A549 (cell line): ENCODE measurements at regions not wholly inside any gene's neighbourhood (a gene's known extent, or its start where the extent isn't known, plus 50 kb on each side); places are given as distances from the start of the nearest gene placed in this dataset.

Source experiments
- CEBPB ChIP-seq, 2 experiments: fragments of >200 bp in 1 of 2; sonication (Bioruptor Twin) in 1 of 2; formaldehyde crosslinking in 1 of 2; IDR thresholded peaks; 2 replicates each; pipeline ENCODE4 v1.6.1; 2012 to 2016
- CTCF ChIP-seq: fragments of >200 bp; sonication (Bioruptor Twin); formaldehyde crosslinking; IDR thresholded peaks from 3 replicates; pipeline ENCODE4 v1.5.1; 2016
- EP300 ChIP-seq, 2 experiments: fragments of >200 bp; sonication (Bioruptor Twin); formaldehyde crosslinking; IDR thresholded peaks; 2 replicates in 1 of 2; 3 replicates in 1 of 2; pipeline ENCODE4 v1.6.1; 2016 to 2017
- FOXS1 ChIP-seq: fragments of 250-450 bp; sonication (Bioruptor Pico); IDR thresholded peaks from 2 replicates; pipeline ENCODE4 v1.5.0; 2020; ENCODE audit warnings: mild to moderate bottlenecking, moderate library complexity
- HOXB5 ChIP-seq: fragments of 250-450 bp; sonication (Bioruptor Pico); IDR thresholded peaks from 2 replicates; pipeline ENCODE4 v1.5.0; 2020; ENCODE audit warnings: mild to moderate bottlenecking, moderate library complexity
- JUNB ChIP-seq: fragments of >200 bp; sonication (Bioruptor Twin); formaldehyde crosslinking; IDR thresholded peaks from 2 replicates; pipeline ENCODE4 v1.6.1; 2016
- KDM5A ChIP-seq: fragments of 200-600 bp; sonication (generic); IDR thresholded peaks from 2 replicates; pipeline ENCODE4 v1.6.1; 2016; ENCODE audit warnings: antibody characterized with exemption, mild to moderate bottlenecking
- MAX ChIP-seq: IDR thresholded peaks from 2 replicates; pipeline ENCODE4 v1.6.1; 2012
- POLR2A ChIP-seq: IDR thresholded peaks from 2 replicates; pipeline ENCODE4 v1.6.1; 2012; ENCODE audit warnings: mild to moderate bottlenecking, low read length
- RAD21 ChIP-seq, 2 experiments: fragments of >200 bp in 1 of 2; sonication (Bioruptor Twin) in 1 of 2; formaldehyde crosslinking in 1 of 2; IDR thresholded peaks in 1 of 2; conservative IDR thresholded peaks in 1 of 2; 2 replicates in 1 of 2; 3 replicates in 1 of 2; pipeline ENCODE4 v1.6.1; 2012 to 2018; ENCODE audit warnings: inconsistent platforms in 1 of 2
- REST ChIP-seq: fragments of 200-600 bp; sonication (generic); IDR thresholded peaks from 2 replicates; pipeline ENCODE4 v1.6.1; 2016; ENCODE audit warnings: antibody characterized with exemption, mild to moderate bottlenecking, moderate library complexity
- RNF2 ChIP-seq: fragments of 200-600 bp; sonication (generic); IDR thresholded peaks from 2 replicates; pipeline ENCODE4 v1.6.1; 2016; ENCODE audit warnings: low read depth, mild to moderate bottlenecking, antibody characterized with exemption, moderate library complexity, borderline replicate concordance

GRCh38 chr11:113557926-113558325 lies 82.7 kb upstream of the DRD2 start:
- TF ChIP-seq RNF2 (no peak), CTCF (no peak), JUNB (no peak), RAD21 (conservative IDR thresholded peaks at IDR 0.05 in 1 of 2, IDR thresholded peaks at IDR 0.05 in 1 of 2) (no peak), MAX (no peak), FOXS1 (no peak), HOXB5 (CRISPR knock-in tag) (no peak), KDM5A (no peak), POLR2A (no peak), EP300 (IDR thresholded peaks at IDR 0.05) (no peak), REST (no peak), CEBPB (IDR thresholded peaks at IDR 0.05) (no peak)
